A549 (cell line): ENCODE measurements at regions not wholly inside any gene's neighbourhood (a gene's known extent, or its start where the extent isn't known, plus 50 kb on each side); places are given as distances from the start of the nearest gene placed in this dataset.

Experiments used
- ATAC-seq, 2 experiments: fragments of 200-7000 bp in 1 of 2; fragments of >200 bp in 1 of 2; cut with Nextera tagmentation in 1 of 2; cut with Tn5 transposase in 1 of 2; 3 replicates each; pipeline versions ENCODE4 v1.8.0 to v1.9.1; 2018 to 2020; ENCODE audit warnings: mild to moderate bottlenecking in 1 of 2, moderate library complexity in 1 of 2
- CTCF ChIA-PET: fragments of 300-600 bp; sonication (Branson Sonifier 250); formaldehyde crosslinking; extraction: SDS; loops from one replicate; lab custom pipeline; 2021; ENCODE audit warnings: antibody characterized with exemption, inconsistent platforms; lab: Yijun Ruan, JAX
- POLR2A ChIA-PET: fragments of 350-600 bp; formaldehyde crosslinking; extraction: SDS; loops from one replicate; lab custom pipeline; 2021; ENCODE audit warnings: antibody characterized with exemption, inconsistent platforms; lab: Yijun Ruan, JAX
- DNase-seq, 2 experiments: peaks; one replicate each; pipeline versions ENCODE4 v3.0.0 to v3.0.0-alpha.2; 2011 to 2016; ENCODE audit warnings: low read depth in 1 of 2, low spot score in 1 of 2
- FAIRE-seq: peaks from 2 replicates; lab custom pipeline; 2011; peaks lifted over from hg19 to GRCh38; lab: Jason Lieb, UNC
- H3K27ac ChIP-seq, 2 experiments: fragments of >200 bp; sonication (Bioruptor Twin); formaldehyde crosslinking; 3 replicates each; pipeline ENCODE4 v1.5.1; 2016 to 2017
- H3K4me1 ChIP-seq: fragments of >200 bp; sonication (Bioruptor Twin); formaldehyde crosslinking; 3 replicates; pipeline ENCODE4 v1.6.1; 2016
- H3K4me2 ChIP-seq: fragments of >200 bp; sonication (Bioruptor Twin); formaldehyde crosslinking; 3 replicates; pipeline ENCODE4 v1.6.1; 2016
- H3K4me3 ChIP-seq: fragments of >200 bp; sonication (Bioruptor Twin); formaldehyde crosslinking; 3 replicates; pipeline ENCODE4 v1.5.1; 2016
- H3K9me3 ChIP-seq: fragments of >200 bp; sonication (Bioruptor Twin); formaldehyde crosslinking; 3 replicates; pipeline ENCODE4 v1.6.1; 2016
- BCL3 ChIP-seq: fragments of >200 bp; sonication (Bioruptor Twin); formaldehyde crosslinking; IDR thresholded peaks from 3 replicates; pipeline ENCODE4 v1.6.1; 2016
- BHLHE40 ChIP-seq: IDR thresholded peaks from 2 replicates; pipeline ENCODE4 v1.6.1; 2012; ENCODE audit warnings: low read depth, low read length, inconsistent platforms
- CBX8 ChIP-seq: fragments of 200-600 bp; sonication (generic); IDR thresholded peaks from 2 replicates; pipeline ENCODE4 v1.6.1; 2016
- CEBPB ChIP-seq, 2 experiments: fragments of >200 bp in 1 of 2; sonication (Bioruptor Twin) in 1 of 2; formaldehyde crosslinking in 1 of 2; IDR thresholded peaks; 2 replicates each; pipeline ENCODE4 v1.6.1; 2012 to 2016
- CTCF ChIP-seq: fragments of >200 bp; sonication (Bioruptor Twin); formaldehyde crosslinking; IDR thresholded peaks from 3 replicates; pipeline ENCODE4 v1.5.1; 2016
- EHMT2 ChIP-seq: fragments of 200-600 bp; sonication (generic); IDR thresholded peaks from 2 replicates; pipeline ENCODE4 v1.6.1; 2016; ENCODE audit warnings: antibody characterized with exemption, low read depth, mild to moderate bottlenecking, moderate library complexity
- EP300 ChIP-seq, 2 experiments: fragments of >200 bp; sonication (Bioruptor Twin); formaldehyde crosslinking; IDR thresholded peaks; 2 replicates in 1 of 2; 3 replicates in 1 of 2; pipeline ENCODE4 v1.6.1; 2016 to 2017
- ESRRA ChIP-seq: fragments of 150-350 bp; IDR thresholded peaks from 2 replicates; pipeline ENCODE4 v1.6.1; 2014; ENCODE audit warnings: mild to moderate bottlenecking, low read length, borderline replicate concordance
- HES2 ChIP-seq: fragments of >200 bp; sonication (Bioruptor Twin); formaldehyde crosslinking; IDR thresholded peaks from 2 replicates; pipeline ENCODE4 v1.6.1; 2016
- HOXA7 ChIP-seq: fragments of 250-450 bp; sonication (Bioruptor Pico); IDR thresholded peaks from 2 replicates; pipeline ENCODE4 v1.5.0; 2020; ENCODE audit warnings: mild to moderate bottlenecking, moderate library complexity
- HOXB13 ChIP-seq: fragments of 250-450 bp; sonication (Bioruptor Pico); IDR thresholded peaks from 2 replicates; pipeline ENCODE4 v1.5.0; 2020; ENCODE audit warnings: low read depth, mild to moderate bottlenecking, moderate library complexity
- KDM5A ChIP-seq: fragments of 200-600 bp; sonication (generic); IDR thresholded peaks from 2 replicates; pipeline ENCODE4 v1.6.1; 2016; ENCODE audit warnings: antibody characterized with exemption, mild to moderate bottlenecking
- MAFK ChIP-seq: fragments of 450-650 bp; IDR thresholded peaks from 2 replicates; pipeline ENCODE4 v1.6.1; 2014; ENCODE audit not compliant: partially characterized antibody
- MAX ChIP-seq: IDR thresholded peaks from 2 replicates; pipeline ENCODE4 v1.6.1; 2012
- MAZ ChIP-seq: fragments of 150-350 bp; IDR thresholded peaks from 2 replicates; pipeline ENCODE4 v1.6.1; 2014; ENCODE audit warnings: antibody characterized with exemption, low read depth, low read length, borderline replicate concordance
- MYC ChIP-seq: IDR thresholded peaks from 2 replicates; pipeline ENCODE4 v1.6.1; 2012; ENCODE audit warnings: mild to moderate bottlenecking, inconsistent platforms, low read length, improper control_type of control experiment, borderline replicate concordance
- NFE2L2 ChIP-seq: fragments of 150-350 bp; conservative IDR thresholded peaks from 2 replicates; pipeline ENCODE4 v1.6.1; 2014; ENCODE audit warnings: low read length
- NR3C1 ChIP-seq: fragments of >200 bp; sonication (Bioruptor Twin); formaldehyde crosslinking; IDR thresholded peaks from 3 replicates; pipeline ENCODE4 v1.6.1; 2017
- POLR2AphosphoS2 ChIP-seq: conservative IDR thresholded peaks from 2 replicates; pipeline ENCODE4 v1.6.1; 2012; ENCODE audit warnings: low read length, improper control_type of control experiment, inconsistent platforms
- RAD21 ChIP-seq, 2 experiments: fragments of >200 bp in 1 of 2; sonication (Bioruptor Twin) in 1 of 2; formaldehyde crosslinking in 1 of 2; IDR thresholded peaks in 1 of 2; conservative IDR thresholded peaks in 1 of 2; 2 replicates in 1 of 2; 3 replicates in 1 of 2; pipeline ENCODE4 v1.6.1; 2012 to 2018; ENCODE audit warnings: inconsistent platforms in 1 of 2
- RARB ChIP-seq: fragments of 250-450 bp; sonication (Bioruptor Pico); IDR thresholded peaks from 2 replicates; pipeline ENCODE4 v1.8.0; 2021; ENCODE audit warnings: mild to moderate bottlenecking, moderate library complexity
- TP53 ChIP-seq: fragments of 250-450 bp; sonication (Bioruptor Pico); IDR thresholded peaks from 2 replicates; pipeline ENCODE4 v1.5.0; 2021; ENCODE audit warnings: mild to moderate bottlenecking, moderate library complexity
- WGBS: methylation state at CpG from one replicate; pipeline ENCODE4 v1.1.6; 2017; ENCODE audit errors: missing lambda C conversion rate; 5-methylcytosine and 5-hydroxymethylcytosine counted together

GRCh38 chr6:139944131-139944530 is 569.7 kb upstream of the CITED2 start:
- TF ChIP-seq NR3C1 (no peak), BCL3 (no peak), KDM5A (no peak), MYC (no peak), HES2 (no peak), MAX (no peak), HOXA7 (CRISPR knock-in tag) (no peak), HOXB13 (no peak), MAZ (no peak)
- Histone ChIP-seq H3K4me2 (peak overlapping the region; percentile 61), H3K9me3 (no peaks in the 10 kb centered on the region), H3K4me3 (no peak overlapping the region), H3K4me1 (peaks cover 14% of the 10 kb centered on the region; the same call in 2 of the 3 replicates), H3K27ac (peak overlapping the region; percentile 34 to 61; a peak in 3 of 6 replicates)
- DNase-seq (no peak), FAIRE-seq (no peak), ATAC-seq (no peak)
- 51% methylated on average over 3 of the region's 3 CpGs for WGBS
- CTCF ChIA-PET, result no interaction called here
- POLR2A ChIA-PET, result no interaction called here

- Histone ChIP-seq H3K4me3 (no peak overlapping the region), H3K9me3 (no peaks in the 10 kb centered on the region), H3K27ac (peak overlapping the region in 1 of 2 experiments; percentile 61; a peak in 3 of 6 replicates), H3K4me1 (peaks cover 14% of the 10 kb centered on the region; the same call in 2 of the 3 replicates), H3K4me2 (peak overlapping the region; percentile 61)
- ChIA-PET CTCF (no interaction called here), POLR2A (no interaction called here)
- TF ChIP-seq BCL3 (no peak), MAZ (no peak), HOXA7 (CRISPR knock-in tag) (no peak), RAD21 (conservative IDR thresholded peaks at IDR 0.05 in 1 of 2, IDR thresholded peaks at IDR 0.05 in 1 of 2) (0 out of 5 replicates have a peak, but pooled peaks of 1 of the 2 experiments have one; percentile 13)
- no peak for FAIRE-seq
- DNase-seq, result peak; percentile 7 to 44
- peak in 1 of 2 experiments; percentile 44; a peak in 1 of 6 replicates for ATAC-seq
Observed at GRCh38 chr6:139943391-139943790, 568.9 kb upstream of the CITED2 start.

GRCh38 chr6:139942331-139942730 is 567.9 kb upstream of the CITED2 start:
- Histone ChIP-seq H3K4me3 (no peak overlapping the region), H3K4me2 (no peak overlapping the region), H3K9me3 (no peaks in the 10 kb centered on the region), H3K27ac (0 out of 6 replicates have a peak overlapping the region, but pooled peaks of 1 of the 2 experiments have one; percentile 68), H3K4me1 (peaks cover 14% of the 10 kb centered on the region; the same call in 2 of the 3 replicates)
- DNase-seq (no peak), ATAC-seq (no peak), FAIRE-seq (no peak)
- CTCF ChIA-PET, result no interaction called here
- TF ChIP-seq POLR2AphosphoS2, result no peak
- TF ChIP-seq TP53 (CRISPR knock-in tag), result no peak
- no peak for TF ChIP-seq CTCF
- POLR2A ChIA-PET, result no interaction called here
- WGBS, result 79% methylated on average over 5 of the region's 5 CpGs

- peaks cover 14% of the 10 kb centered on the region; the same call in 2 of the 3 replicates for H3K4me1 ChIP-seq
- TF ChIP-seq EP300 (IDR thresholded peaks at IDR 0.05) (no peak), MAZ (no peak), BHLHE40 (no peak), RAD21 (conservative IDR thresholded peaks at IDR 0.05 in 1 of 2, IDR thresholded peaks at IDR 0.05 in 1 of 2) (no peak), EHMT2 (no peak), ESRRA (no peak), CBX8 (no peak), CEBPB (IDR thresholded peaks at IDR 0.05) (no peak), MAX (no peak), MAFK (no peak), RARB (CRISPR knock-in tag) (no peak), KDM5A (no peak), NFE2L2 (no peak)
- ChIA-PET CTCF (no interaction called here), POLR2A (no interaction called here)
- H3K9me3 ChIP-seq, result no peaks in the 10 kb centered on the region
- DNase-seq, result no peak
- ATAC-seq, result no peak
- no peak for FAIRE-seq
- 57% methylated on average over 3 of the region's 3 CpGs for WGBS
- no peak overlapping the region for H3K27ac ChIP-seq
- H3K4me2 ChIP-seq, result no peak overlapping the region
- no peak overlapping the region for H3K4me3 ChIP-seq
Observed at GRCh38 chr6:139941826-139942225, 567.4 kb upstream of the CITED2 start.
